Body of pancreas (tissue), 4 donors: ENCODE measurements at regions not wholly inside any gene's neighbourhood (a gene's known extent, or its start where the extent isn't known, plus 50 kb on each side); places are given as distances from the start of the nearest gene placed in this dataset.

Source experiments
- CTCF ChIP-seq, 7 experiments: fragments of 450-650 bp in 4 of 7; fragments of 200-600 bp in 3 of 7; sonication (generic) in 3 of 7; IDR thresholded peaks; one replicate each; pipeline ENCODE4 v1.5.1; 2016 to 2019; ENCODE audit warnings: antibody characterized with exemption in 7 of 7
- POLR2A ChIP-seq, 3 donors: fragments of 450-650 bp; IDR thresholded peaks; one replicate each; pipeline ENCODE4 v1.6.1; 2016; ENCODE audit warnings: antibody characterized with exemption in 3 of 3, mild to moderate bottlenecking in 2 of 3

- no peak for TF ChIP-seq CTCF (IDR thresholded peaks at IDR 0.05)
- no peak for TF ChIP-seq POLR2A (IDR thresholded peaks at IDR 0.05)
Observed at GRCh38 chr2:152907046-152907445, 188.6 kb downstream of the ARL6IP6 start.
